NAMALWA (cell line): ENCODE measurements at regions not wholly inside any gene's neighbourhood (a gene's known extent, or its start where the extent isn't known, plus 50 kb on each side); places are given as distances from the start of the nearest gene placed in this dataset.
"Not testable (repeated sequence)": the region's sequence is repeated elsewhere in the genome, so short reads cannot be mapped to it uniquely, and the experiment has no call there.

Experiments
- DNase-seq: peaks from one replicate; pipeline ENCODE4 v3.0.0-alpha.2; 2015; ENCODE audit warnings: low spot score

- DNase-seq = not testable (repeated sequence)
Measured at GRCh38 chrX:23458957-23459356, 124.3 kb downstream of the PTCHD1 start.

DNA sequence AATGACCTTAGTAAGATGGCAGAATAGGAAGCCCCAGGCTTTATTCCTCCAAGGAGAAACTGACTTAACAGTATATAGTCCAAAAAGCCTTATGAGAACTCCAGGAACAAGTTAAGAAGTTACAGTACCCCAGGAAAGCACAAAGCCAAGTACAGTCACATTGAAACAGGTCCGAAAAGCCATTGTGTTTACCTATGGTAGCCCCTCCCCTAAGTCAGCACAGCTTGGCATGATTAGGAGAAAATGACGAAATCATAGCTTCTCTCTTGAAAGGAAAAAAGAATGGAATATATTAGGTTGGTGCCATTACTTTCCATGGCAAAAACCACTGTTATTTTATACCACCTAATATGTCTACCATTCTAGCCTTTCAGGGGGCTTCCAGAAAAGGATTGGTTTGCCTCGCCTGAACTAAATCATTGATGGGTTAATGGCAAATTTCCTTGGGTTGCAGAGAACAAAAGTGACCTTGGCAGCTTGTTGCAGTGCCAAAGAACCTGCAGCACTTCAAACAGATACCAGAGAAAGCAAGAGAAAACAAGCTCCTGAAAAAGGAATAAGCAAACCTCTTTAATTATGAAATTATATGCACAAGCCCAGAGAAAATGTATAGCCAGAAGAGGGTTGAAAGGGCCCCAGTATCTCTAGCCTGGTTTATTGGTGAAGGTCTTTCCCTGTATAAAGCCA is 130.6 kb downstream of the PTCHD1 start:
- no peak for DNase-seq

- DNase-seq = no peak
Measured at GRCh38 chrX:23465985-23466384, 131.3 kb downstream of the PTCHD1 start.

- no peak for DNase-seq
Measured at GRCh38 chrX:23478056-23478455, 143.4 kb downstream of the PTCHD1 start.

DNA sequence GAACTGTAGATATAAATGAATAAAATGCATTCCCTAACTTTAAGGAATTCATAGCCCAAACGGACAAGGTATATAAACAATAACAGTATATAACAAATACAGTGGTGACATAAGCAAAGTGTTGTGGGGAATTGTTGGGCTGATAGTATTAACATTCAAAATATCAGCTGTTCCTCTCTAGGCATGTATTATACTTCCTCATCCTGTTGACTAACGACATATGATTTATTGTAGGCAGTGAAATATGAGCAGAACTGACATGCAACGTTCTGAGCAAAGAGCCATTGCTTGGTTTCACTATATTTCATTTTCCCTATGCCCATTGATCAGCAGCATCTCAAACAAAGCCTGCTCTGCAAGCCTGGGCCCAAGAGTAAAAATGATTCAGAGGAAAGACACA is 143.9 kb downstream of the PTCHD1 start:
- no peak for DNase-seq

DNA sequence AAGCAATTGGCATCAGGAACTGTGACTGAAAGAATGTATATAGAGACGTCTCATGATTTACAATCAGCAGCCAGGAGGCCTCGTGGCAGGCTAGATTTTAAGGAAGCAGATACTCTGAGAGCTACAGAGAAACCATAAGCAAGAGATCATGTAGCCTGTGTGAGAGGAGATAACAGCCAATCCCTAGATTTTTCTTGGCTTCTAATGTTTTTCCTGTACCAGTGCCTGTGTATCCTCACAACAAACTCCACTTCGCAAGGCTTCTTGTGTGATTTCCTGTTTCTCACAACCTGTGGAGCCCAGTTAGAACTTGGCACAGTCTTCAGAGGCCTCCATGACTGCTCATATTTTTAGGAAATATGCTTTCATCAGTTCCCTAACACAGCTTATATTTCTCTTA is 147.9 kb downstream of the PTCHD1 start:
- no peak for DNase-seq

- no peak for DNase-seq
Measured at GRCh38 chrX:23483396-23483795, 148.7 kb downstream of the PTCHD1 start.

- DNase-seq = peak; percentile 4
Measured at GRCh38 chrX:23493941-23494374, 159.3 kb downstream of the PTCHD1 start.

- DNase-seq = no peak
Measured at GRCh38 chrX:23494741-23495140, 160.1 kb downstream of the PTCHD1 start.

DNA sequence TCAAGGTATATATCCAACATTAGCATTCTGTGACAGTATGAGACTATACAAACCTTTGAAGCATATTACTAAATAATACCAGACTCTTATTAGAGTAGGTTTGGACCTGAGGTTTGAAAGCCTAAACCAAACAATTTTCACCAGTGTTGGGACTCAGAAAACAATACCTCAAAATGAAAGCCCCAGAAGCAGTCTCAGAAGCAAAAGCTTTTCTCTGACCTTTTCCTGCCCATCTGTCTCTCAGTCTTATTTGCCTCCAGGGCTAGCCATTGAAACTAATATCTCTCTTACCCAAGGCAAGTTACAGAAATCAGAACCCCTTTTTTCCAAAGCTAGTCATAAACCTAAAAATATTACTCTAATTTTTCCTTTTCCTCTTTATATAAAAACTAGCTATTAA is 163.3 kb downstream of the PTCHD1 start:
- no peak for DNase-seq

- no peak for DNase-seq
Measured at GRCh38 chrX:23501974-23502373, 165.3 kb upstream of the PRDX4 start.

GRCh38 chrX:23503835-23504539 is 163.3 kb upstream of the PRDX4 start:
- DNase-seq = no peak

GRCh38 chrX:23504540-23504884 is 162.8 kb upstream of the PRDX4 start:
- no peak for DNase-seq

DNA sequence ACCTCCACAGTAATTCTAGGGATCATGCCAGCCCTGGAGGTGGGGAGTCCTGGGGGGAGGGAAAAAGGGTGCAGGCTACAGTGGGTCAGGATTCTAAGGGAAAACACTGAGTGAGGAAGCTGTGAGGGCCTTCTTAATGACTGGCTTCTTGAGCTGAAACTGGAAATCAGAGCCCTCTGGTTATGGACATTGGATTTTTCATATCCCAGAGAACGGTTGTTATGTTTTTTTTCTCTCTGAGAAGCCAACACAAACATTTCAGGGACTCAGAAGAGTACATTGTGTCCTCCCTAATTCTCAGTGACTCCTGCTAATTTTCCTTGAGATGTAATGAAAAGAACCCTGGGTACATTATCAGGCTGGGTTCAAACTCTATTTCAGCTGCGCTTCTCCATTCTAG is 162.4 kb upstream of the PRDX4 start:
- DNase-seq = no peak

GRCh38 chrX:23505531-23506303 is 161.6 kb upstream of the PRDX4 start:
- no peak for DNase-seq

DNA sequence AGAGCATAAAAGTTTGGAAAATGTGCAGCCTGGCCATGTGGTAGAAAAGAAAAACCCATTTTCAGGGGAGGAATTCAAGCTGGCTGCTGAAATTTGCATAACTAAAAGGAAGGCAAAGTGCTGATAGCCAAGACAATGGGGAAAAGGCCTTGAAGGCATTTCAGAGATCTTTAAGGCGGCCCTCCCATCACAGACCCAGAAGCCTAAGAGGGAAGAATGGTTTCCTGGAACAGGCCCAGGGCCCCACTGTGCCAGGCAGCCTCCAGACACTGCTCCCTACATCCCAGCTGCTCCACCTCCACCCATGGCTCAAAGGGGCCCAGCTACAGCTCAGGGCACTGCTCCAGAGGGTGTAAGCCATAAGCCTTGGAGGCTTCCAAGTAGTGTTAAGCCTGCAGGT is 158.0 kb upstream of the PRDX4 start:
- no peak for DNase-seq

GRCh38 chrX:23511793-23512192 is 155.5 kb upstream of the PRDX4 start:
- no peak for DNase-seq

- DNase-seq = no peak
Measured at GRCh38 chrX:23513121-23513520, 154.2 kb upstream of the PRDX4 start.

DNA sequence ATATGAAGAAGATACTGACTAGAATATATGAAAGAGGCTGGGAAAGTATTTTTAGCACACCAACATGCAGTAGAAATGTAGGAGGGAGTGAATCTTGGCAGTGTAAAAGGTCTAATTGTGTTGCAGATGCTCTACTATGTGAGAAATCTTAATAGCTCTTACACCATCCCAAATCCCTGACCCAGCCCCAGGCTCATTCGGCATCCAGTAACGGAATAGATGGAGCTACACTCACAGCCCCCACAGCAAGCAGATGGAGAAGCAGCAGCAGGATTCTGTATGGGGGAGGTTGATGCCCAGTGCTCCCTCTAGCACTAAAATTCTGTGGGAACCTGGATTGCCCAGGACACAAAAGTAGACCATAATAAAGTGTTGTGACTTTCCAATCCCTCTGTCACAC is 153.2 kb upstream of the PRDX4 start:
- DNase-seq = no peak

DNA sequence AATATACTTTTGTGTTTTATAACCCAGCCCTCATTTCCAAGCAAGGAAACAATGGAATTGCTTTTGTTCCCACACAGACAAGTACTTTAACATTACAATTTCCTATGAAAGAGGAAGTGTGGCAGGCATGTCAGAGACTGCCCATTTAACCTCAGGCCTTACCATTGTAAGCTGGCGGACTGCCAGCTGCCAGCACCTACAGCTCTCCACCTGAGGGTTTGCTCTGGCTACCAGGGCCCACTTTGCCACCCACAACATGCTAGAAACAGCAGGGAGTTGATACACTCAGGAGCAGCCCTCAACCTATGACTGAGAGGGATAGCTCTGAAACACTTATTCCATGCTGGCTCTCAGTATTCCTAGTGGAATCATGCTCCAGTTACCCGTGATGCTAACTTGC is 152.3 kb upstream of the PRDX4 start:
- peak; percentile 1 for DNase-seq

GRCh38 chrX:23523026-23523657 is 144.2 kb upstream of the PRDX4 start:
- not testable (repeated sequence) for DNase-seq

GRCh38 chrX:23524467-23524866 is 142.8 kb upstream of the PRDX4 start:
- no peak for DNase-seq

DNA sequence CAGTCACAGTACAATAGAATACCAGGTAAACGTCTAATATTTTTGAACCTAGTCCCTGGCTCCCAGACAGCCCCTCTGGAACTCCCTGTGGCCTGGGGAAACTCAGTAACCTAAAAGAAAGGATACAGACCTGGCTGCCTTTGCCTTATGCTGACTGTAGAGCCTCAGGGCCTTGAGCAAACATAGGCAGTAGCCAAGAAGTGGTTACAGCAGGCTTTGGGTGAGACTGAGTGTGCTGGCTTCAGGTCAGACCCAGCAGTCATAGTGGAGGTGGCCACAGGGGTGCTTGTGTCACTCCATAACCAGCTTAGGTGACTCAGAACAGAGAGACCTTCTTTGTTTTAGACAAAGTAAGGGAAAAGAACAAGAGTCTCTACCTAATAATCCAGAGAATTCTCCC is 141.8 kb upstream of the PRDX4 start:
- DNase-seq = no peak
